GM23248 (cell line): ENCODE measurements at regions not wholly inside any gene's neighbourhood (a gene's known extent, or its start where the extent isn't known, plus 50 kb on each side); places are given as distances from the start of the nearest gene placed in this dataset.

Experiments used
- EZH2 ChIP-seq: fragments of 200-600 bp; sonication (generic); IDR thresholded peaks from 2 replicates; pipeline ENCODE4 v1.6.1; 2018; ENCODE audit warnings: antibody characterized with exemption, mild to moderate bottlenecking; ENCODE audit not compliant: insufficient read depth, poor library complexity, severe bottlenecking
- EZH2phosphoT487 ChIP-seq: fragments of 200-600 bp; sonication (generic); IDR thresholded peaks from 2 replicates; pipeline ENCODE4 v1.6.1; 2018; ENCODE audit warnings: antibody characterized with exemption, moderate library complexity, mild to moderate bottlenecking, low read depth; ENCODE audit not compliant: insufficient read depth

GRCh38 chr2:2950403-2950952, 427.1 kb downstream of the EIPR1 start:
- TF ChIP-seq EZH2 (no peak), EZH2phosphoT487 (no peak)
